ENCODE measurements at regions not wholly inside any gene's neighbourhood (a gene's known extent, or its start where the extent isn't known, plus 50 kb on each side); places are given as distances from the start of the nearest gene placed in this dataset.
"Not testable (repeated sequence)": the region's sequence is repeated elsewhere in the genome, so short reads cannot be mapped to it uniquely, and the experiment has no call there.

GRCh38 chr6:141969768-141970415, 162.8 kb upstream of the GJE1 start:
- not testable (repeated sequence) for DNase-seq (ENCODE audit: low spot score)

- no peak for DNase-seq (ENCODE audit: low spot score)
Measured at GRCh38 chr6:141969201-141969600, 163.5 kb upstream of the GJE1 start.

GRCh38 chr6:141968632-141969031, 164.1 kb upstream of the GJE1 start:
- no peak for DNase-seq (ENCODE audit: low spot score)

- DNase-seq (ENCODE audit: low spot score) = peak; percentile 7
Measured at GRCh38 chr6:141965016-141965545, 167.6 kb upstream of the GJE1 start.

- DNase-seq (ENCODE audit: low spot score) = peak; percentile 5
Measured at GRCh38 chr6:141963543-141964295, 169.0 kb upstream of the GJE1 start.

- no peak for DNase-seq (ENCODE audit: low spot score)
Measured at GRCh38 chr6:141957271-141957670, 175.5 kb upstream of the GJE1 start.

- DNase-seq (ENCODE audit: low spot score) = no peak
Measured at GRCh38 chr6:141956868-141957267, 175.9 kb upstream of the GJE1 start.

GRCh38 chr6:141956046-141956761, 176.5 kb upstream of the GJE1 start:
- DNase-seq (ENCODE audit: low spot score) = no peak

- DNase-seq (ENCODE audit: low spot score) = no peak
Measured at GRCh38 chr6:141953072-141953471, 179.7 kb upstream of the GJE1 start.

- DNase-seq (ENCODE audit: low spot score) = no peak
Measured at GRCh38 chr6:141946502-141946901, 186.2 kb upstream of the GJE1 start.

GRCh38 chr6:141938664-141939063, 194.1 kb upstream of the GJE1 start:
- no peak for DNase-seq (ENCODE audit: low spot score)

GRCh38 chr6:141932685-141933084, 200.0 kb upstream of the GJE1 start:
- no peak for DNase-seq (ENCODE audit: low spot score)

- not testable (repeated sequence) for DNase-seq (ENCODE audit: low spot score)
Measured at GRCh38 chr6:141926200-141926900, 206.4 kb upstream of the GJE1 start.

GRCh38 chr6:141925001-141925400, 207.7 kb upstream of the GJE1 start:
- no peak for DNase-seq (ENCODE audit: low spot score)

- DNase-seq (ENCODE audit: low spot score) = no peak
Measured at GRCh38 chr6:141922898-141923297, 209.8 kb upstream of the GJE1 start.

- not testable (repeated sequence) for DNase-seq (ENCODE audit: low spot score)
Measured at GRCh38 chr6:141916682-141917505, 215.8 kb upstream of the GJE1 start.

- no peak for DNase-seq (ENCODE audit: low spot score)
Measured at GRCh38 chr6:141914646-141915045, 218.1 kb upstream of the GJE1 start.

- no peak for DNase-seq (ENCODE audit: low spot score)
Measured at GRCh38 chr6:141906569-141907080, 226.1 kb upstream of the GJE1 start.

GRCh38 chr6:141890661-141891060, 242.1 kb upstream of the GJE1 start:
- no peak for DNase-seq (ENCODE audit: low spot score)

- DNase-seq (ENCODE audit: low spot score) = no peak
Measured at GRCh38 chr6:141884850-141885249, 247.9 kb upstream of the GJE1 start.

- no peak for DNase-seq (ENCODE audit: low spot score)
Measured at GRCh38 chr6:141878686-141879085, 254.0 kb upstream of the GJE1 start.

All from umbilical cord (tissue), 1 donor.